Amniotic stem cell (primary cell): ENCODE measurements at regions not wholly inside any gene's neighbourhood (a gene's known extent, or its start where the extent isn't known, plus 50 kb on each side); places are given as distances from the start of the nearest gene placed in this dataset.

Source experiments
- DNase-seq: peaks from one replicate; lab custom pipeline; 2025; lab: John Stamatoyannopoulos, UW

DNA sequence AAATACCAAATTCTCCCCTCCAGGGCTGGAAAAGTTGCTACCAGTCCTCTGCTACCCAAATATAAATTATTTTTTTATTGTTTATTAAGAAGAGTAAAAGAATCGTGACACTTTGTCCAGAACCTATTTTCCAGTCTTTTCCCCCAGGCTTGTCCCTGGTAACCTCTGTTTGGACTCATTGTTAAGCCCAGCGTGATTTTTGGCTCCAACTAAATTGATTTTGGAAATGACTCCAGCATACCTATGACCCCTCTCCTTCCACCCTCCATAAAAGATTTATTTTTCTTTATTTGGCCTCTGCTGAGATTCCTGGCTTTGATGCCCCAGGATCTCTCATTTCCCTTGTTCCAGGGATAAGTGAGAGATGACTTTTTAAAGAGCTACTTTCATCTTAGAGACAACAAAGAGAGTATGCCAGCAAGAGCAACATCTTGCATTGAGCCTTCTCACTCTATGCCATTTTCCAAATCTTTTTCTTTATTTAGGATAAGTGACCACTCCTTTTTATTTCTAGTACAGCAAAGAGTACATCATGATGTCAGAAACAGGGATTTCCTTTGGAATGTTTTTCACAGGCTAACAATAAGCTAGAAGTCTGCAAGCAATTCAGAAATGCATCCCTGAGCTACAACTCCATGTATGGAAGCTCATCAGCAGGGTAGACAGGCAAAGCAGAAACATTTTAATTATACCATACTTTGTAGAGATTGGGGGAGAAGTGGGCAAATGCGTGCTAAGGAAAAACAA is 75.8 kb downstream of the DAD1 start:
- DNase-seq: no peak

DNA sequence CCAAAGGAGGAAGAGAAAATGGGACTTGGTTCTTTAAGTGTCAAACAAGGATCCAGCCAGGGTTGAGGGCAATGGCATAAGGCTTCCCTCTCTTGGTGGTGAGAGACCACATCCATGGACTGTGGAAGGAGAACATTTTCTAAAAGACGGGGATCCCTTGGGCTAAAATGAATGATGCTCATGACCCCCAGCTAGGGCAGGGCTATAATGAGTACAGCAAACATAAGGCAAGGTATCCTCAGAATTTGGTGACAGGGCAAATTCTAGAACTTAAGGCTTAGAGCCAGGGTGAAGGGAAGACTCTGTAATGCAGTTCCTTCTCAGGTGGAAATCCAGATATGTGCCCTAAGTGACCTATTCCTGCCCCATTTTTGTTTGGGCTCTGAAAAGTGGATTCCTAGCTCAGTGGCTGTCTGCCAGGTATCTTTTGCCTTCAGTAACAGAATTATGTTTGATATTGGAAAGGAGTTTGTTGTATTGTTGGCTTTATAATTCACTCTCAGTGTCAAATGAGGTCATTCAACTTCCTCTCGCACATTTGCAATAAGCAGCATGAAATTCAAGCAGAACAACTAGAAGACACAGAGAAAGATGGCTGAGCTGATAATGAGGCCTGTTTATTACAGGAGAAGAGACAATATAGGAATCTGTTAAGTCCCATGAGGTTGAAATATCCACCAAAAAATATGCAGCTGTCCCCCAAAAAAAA is 76.8 kb downstream of the DAD1 start:
- DNase-seq: no peak

DNA sequence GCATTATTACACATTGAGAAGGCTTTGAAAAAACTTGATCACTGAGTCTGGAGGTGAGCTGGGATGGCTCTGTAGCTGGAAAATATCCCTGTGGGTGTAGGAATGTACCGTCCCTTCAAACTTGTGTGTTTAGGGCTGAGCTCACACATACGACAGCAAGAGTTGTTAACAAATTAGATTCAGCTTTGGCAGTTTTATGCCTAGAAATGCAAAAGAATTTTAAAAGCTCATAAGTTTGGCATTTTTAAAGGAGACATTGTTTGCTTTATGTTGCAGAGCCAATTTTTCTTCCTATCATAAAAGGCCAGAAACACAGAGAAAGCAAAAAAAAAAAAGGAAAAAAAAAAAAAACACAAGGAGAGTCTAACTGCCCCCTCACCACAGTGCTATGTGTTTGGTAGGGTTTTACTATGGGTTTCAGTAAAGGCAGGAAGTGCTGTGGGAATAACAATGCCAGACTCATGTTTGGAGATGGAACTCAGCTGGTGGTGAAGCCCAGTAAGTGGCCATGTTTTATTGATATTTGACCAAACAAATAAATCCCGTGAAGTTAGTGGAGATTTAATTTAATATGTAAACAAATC is 78.4 kb downstream of the DAD1 start:
- DNase-seq: no peak

DNA sequence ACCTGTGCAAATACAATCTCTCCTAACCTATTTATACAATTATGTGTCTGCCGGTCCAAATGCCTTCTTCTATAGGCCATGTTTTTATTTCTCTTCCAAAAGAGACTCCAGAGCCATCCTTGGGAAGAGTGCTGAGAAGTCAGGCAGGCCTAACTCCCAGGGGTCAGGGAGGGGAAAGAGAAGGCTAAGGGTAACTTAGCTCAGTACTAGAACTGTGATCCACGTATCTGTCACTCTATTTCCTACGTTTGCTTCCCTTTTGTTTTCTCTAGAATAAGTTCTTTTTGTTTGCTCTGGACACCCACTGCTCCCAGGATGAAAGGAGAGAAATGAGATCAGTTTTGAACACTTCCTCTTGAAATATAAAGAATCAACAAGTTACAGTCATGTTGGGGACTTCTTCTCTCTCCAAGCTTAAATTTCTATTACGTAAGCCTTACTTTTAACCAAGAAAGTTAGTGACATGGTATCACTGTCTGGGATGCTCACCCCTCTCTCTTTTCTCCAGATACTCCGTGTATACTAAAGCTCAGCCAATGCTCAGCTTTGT is 79.2 kb downstream of the DAD1 start:
- DNase-seq: no peak

DNA sequence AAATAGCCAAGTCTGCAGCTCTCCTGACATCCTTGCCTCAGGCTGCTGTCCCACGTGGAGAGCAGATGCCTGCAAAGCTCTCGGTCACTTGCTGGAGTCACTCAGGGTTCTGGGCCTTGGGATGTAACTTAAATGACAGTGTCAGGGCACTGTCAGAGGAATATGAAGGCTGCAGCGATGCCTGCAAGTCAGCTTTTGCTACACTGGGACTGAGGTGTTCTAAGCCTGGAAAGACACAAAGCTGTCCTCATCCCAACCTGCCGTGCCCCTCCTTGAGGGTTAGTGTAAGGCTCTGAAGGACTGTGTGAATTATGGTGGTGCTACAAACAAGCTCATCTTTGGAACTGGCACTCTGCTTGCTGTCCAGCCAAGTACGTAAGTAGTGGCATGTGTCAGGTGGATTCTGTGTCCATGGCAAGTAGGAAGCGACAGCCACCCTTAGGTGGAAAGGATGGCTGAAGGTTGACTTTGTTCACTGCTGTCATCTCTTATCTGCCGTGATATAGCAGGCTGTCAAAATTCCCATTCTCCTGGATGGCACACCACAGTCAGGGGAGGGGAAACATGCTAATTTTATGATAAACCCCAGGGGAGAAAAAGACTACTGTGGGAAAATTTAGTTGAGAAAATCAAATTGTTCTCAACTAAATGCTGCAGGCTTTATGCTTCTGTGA is 79.9 kb downstream of the DAD1 start:
- DNase-seq: no peak

DNA sequence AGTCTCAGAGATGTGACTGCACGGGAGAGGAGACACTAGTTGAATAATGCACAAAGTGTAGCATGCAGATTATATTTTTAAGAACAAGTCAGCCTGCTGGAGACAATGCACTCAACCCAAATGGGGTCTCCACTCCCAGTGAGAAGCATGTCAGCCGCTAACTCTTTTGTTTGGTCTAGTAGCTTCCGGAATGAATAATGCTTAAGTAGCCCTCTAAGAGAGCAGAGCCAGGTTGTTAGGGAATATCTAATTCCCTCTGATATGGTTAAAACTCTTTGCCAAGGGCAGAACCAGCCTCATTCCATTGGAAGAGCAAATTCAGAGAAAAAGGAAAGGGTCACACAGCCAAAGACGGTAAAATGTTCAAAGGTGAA is 80.4 kb downstream of the DAD1 start:
- no peak for DNase-seq

DNA sequence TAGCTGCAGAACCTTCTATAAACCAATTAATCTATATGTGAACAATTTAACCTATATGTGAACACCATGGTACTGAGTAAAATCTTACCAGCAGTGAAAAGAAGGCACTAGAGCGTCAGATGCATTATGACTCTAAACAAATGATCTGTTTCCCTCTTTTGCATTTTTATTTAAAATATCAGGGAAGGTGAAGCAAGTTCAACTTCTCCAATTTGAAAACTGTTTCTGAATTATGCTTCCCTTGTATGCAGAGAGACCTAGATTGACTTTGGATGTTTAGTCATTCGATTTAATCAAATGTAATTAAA is 80.9 kb downstream of the DAD1 start:
- no peak for DNase-seq

DNA sequence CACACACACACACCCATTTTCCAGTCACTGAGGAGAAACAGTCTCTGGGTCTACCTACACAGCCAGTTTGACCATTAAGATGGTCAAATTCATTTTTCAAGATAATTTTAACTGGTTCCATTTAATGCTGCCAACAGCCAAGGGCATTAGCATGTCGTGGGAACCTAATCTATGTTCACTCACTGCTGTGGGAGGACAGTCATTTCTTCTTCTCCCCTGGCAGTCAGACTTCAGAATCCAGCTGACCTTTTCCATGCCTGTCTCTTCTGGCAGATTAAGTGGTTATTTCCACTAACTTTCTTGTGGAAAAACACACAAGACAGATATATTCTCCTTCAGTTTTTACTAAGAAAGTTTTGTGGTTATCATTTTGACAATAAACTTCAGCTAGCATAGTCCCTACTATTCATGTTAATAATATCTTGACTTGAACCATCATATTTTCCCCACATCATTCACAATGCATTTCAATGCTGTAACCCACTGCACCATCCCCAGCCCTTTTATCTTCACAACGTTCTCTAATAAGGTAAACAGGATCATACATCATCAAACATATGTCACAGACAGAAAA is 82.2 kb downstream of the DAD1 start:
- no peak for DNase-seq

DNA sequence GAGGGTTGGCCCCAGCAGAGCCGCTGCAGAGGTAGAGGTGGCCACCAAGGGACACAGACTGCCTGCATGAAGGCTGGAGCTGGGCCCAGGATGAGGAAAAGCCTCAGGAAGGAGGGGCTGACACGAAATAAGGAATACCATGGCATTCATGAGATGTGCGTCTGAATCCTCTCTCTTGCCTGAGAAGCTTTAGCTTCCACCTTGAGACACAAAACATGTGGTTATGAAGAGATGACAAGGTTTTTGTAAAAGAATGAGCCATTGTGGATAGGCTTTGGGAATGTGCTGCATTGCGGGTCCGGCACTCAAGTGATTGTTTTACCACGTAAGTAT is 82.7 kb downstream of the DAD1 start:
- DNase-seq: no peak

DNA sequence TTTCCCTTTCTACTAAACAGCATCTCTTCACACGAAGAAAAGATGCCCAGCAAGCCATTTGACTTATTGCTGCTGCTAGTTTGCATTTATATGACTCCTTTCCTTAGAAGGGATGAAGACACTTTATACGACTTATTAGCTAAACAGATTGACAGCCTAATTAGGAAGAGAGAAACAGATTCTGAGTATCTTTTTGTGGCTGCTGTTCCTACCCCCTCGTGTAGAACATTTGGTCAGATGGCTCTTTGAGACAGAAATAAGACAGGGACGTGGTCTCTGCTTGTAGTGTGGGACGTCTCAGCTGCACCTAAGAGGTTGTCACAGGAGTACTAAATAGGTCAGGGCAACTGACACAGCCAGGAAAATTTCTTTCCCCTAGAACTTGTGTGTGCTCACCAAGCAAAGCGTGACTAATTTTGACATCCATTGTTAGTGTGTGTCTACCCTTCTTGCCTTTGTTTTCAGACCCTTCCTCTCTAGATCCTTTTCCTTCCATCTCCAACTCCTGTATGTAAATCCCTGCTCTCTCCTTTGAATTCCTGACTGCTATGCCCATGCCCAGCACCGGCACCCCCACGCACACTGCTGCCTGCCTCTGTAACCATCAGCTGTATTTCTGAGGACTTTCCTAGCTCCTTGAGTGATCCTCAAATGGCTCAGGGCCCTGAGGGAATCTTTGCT is 83.2 kb downstream of the DAD1 start:
- no peak for DNase-seq

DNA sequence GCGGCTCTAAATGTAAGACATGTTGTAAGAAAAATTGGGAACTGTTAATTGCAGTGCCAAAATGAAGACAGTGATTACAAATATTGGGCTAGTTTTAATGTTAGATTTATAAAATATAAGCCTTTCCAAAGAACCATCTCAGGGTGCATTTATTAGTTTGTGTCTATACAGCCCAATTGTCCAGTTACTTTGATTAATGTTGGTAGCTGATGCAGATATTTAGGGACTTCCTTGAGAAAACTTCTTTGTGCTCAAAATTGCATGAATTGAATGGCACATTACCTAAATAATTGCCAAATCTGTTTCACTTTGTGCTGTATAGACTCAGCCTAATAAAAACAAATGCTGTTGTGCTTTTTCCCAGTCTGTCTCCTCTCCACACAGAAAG is 83.7 kb downstream of the DAD1 start:
- no peak for DNase-seq

DNA sequence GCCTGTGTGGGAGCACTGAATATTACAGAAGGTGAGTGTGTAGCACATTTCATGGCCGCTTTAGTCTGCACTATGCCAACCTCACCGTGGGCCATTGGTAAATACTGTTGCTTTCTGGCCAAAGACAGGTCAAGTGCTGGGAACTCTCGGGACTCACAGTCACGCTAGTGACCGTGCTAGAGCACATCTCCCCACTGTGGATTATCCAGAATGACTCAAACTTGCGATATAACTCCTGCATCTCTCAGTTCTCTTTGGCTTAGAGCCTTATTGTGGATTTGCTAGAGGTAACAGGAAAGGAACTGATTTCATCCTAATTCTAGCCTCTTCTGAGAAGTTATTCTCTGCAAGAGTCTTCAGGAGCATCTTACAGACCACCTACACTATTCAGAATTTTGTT is 86.5 kb downstream of the DAD1 start:
- DNase-seq: no peak

DNA sequence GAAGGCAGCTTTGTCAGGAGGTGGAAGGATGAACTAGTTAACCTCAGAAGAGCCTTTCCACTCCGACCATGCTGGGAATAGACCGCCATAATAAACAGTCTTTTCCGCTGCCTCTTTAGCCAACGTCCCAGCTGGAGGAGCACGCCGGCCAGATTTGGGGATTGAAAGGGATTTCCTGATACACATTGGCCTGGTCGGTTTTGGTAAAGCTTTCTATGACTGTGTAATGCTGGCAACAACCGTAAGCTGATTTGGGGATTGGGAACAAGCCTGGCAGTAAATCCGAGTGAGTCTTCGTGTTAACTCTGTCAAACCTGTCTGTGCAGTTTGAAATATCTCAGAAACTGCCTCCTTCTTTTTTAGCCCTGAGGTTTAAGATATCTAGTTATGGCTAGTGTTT is 87.0 kb downstream of the DAD1 start:
- no peak for DNase-seq

DNA sequence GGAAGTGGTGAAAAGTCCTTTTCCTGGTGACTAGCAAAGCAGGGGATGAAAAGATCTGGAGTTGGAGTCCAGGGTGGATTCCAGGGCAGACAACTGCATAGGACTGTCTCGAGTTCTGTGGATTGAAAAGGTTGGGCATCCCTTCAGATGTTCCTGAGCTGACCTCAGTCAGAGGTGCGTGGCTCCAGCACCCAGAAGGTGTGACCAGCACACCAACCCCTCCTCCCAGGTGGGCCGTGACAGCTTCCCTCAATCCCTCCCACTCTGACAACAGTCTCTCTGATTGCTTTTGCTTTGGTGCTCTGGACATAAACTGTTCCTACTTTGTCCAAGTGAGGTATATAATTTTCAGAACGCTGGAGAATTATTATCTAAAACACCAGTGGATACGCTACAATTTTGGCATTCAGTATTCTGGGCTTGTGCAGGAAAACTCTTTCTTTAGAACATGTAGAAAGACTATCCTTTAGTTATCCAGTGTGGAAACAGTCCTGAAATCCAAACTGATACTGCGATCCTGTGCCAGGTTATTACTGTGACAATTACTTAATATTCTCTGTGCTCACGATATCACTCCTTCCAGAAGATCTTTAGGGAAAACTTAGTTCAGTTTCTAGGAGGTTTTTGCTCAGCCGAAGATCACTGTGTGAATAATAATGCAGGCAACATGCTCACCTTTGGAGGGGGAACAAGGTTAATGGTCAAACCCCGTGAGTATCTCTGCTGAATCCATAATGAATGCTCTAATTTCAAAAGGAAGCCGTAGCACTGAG is 87.9 kb downstream of the DAD1 start:
- DNase-seq: no peak

DNA sequence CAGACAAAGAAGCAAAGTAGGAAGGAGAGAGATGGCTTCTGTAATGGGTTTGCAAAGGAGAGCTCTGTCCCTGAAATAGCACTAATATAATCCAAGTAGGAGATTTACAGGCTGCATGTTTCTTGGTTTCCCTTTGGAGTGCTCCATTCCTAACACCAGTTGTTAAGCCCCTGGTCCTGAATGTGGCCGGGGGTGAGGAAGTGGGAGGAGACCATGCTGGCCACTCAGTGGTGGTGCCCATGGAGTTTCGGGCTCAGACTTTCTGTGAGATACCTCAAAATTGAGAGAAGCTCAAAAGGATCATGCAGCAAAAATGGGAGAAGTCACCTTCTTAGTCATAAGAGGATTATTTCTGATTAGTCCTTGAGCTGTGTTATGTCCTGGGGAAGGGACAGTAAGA is 88.5 kb downstream of the DAD1 start:
- no peak for DNase-seq

DNA sequence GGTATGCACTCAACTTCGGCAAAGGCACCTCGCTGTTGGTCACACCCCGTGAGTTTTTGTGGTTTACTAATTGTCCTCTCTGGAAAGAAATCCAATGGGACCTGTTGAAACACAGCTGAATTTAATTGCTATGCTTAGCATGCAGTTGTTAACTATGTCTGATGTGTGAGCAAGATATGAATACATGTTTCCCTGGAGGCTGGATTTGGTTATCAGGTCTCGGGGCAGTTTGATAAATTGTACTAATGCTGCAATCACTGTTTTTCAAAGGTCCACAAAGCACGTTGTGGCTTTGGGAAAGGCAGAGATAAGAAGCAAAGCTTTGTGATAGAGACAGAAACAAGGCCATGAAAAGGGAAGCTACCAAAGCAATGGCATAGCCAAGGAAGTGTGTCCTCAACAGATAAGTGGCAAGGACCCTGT is 91.3 kb downstream of the DAD1 start:
- DNase-seq: no peak

DNA sequence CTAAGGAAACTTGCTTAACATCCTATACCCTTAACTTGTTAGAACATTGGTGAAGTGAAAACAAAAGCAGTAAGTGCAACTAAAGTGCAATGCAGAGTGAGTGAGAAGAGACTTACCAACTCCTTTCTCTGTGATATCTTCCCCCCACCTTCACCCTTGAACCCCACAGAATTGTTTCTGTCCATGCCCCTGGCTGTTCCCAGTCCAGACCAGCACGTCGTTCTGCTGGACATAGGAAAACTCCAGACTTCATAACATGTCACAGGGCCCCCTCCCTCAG is 91.9 kb downstream of the DAD1 start:
- no peak for DNase-seq

DNA sequence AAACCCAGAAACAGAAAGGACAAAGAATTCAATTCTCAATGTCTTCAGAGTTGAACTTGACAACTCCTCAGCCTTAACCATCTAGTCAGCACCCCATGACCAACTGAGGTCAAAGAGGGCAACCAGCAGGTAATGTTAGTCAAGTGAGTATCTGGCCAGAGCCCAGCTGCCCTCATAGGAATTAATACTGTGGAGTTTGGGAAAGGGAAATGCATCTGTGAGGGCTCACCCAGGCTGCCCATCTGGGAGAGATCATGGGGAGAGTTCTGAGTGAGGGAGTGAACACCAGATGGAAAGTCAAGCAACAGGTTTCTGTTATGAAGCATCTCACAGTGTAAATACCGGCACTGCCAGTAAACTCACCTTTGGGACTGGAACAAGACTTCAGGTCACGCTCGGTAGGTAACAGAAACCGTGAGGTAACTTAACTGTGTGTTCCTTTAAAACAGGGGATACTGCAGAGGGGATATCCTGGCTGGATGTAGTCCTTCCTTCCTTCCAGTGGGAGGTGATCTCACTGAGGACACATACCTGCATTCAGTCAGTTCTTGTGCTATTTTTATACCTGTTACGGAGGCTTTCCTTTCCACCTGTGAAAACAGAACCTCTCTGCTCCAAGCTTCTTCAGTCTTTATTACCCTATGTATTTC is 94.4 kb downstream of the DAD1 start:
- no peak for DNase-seq

DNA sequence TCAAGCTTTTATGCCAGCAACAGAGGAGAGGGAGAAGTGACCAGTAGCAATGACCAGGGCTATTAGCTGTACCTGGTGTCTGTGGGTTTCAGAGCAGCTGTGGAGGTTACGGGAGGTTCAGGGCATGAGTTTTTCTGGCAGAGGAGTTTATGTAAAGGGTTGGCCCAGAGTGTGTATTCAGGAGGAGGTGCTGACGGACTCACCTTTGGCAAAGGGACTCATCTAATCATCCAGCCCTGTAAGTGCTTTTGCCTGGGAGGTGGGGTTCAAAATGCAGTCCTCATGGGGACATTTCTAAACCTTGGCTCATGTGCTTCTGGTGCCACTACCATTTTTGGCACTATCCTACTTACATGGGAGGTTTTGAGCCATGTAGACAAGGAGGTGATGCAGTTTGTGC is 95.3 kb downstream of the DAD1 start:
- no peak for DNase-seq

DNA sequence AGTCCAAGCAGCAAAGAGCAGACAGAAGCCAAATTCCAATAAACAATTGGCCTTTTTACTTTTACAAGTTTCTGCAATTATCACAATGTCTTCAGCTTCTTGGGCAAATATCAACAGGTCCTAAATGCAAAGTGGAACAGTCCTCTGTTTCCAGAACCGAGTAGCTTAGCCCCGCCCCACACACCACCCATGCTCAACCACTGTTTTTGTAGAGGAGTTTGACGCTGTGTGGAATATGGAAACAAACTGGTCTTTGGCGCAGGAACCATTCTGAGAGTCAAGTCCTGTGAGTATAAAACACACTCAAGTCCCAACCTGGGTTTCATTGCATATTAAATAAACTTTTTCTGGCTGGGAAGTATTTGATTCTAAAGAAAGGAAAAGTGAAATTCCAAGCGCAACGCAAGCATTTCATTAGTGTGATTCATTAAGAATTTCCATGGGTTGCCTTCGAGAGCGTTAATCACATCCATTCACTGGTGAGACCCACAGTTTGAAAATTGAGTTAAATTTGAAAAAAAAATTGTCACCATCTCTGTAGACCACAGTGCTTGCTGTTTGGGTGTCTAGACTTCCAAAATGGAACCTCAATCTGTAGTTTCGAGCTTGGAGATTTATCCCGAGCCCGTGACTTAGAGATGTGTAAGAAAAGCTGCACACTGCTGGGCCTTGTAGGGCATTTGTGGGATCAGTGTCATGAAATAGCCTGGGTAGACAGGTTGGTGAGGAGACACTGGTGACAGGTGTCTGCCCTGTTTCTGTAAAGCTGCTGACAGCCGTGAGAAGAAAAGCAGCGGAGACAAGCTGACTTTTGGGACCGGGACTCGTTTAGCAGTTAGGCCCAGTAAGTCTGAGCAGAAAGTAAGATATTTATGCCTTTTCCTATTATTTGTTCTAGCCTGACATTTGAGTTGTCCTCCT is 96.1 kb downstream of the DAD1 start:
- DNase-seq: no peak
